SK-N-SH treated with all-trans-retinoic acid at 6 μM for 48 hours (cell line): ENCODE measurements at regions not wholly inside any gene's neighbourhood (a gene's known extent, or its start where the extent isn't known, plus 50 kb on each side); places are given as distances from the start of the nearest gene placed in this dataset.

Experiments used
- PATZ1 ChIP-seq: fragments of 250-450 bp; sonication (Bioruptor Pico); IDR thresholded peaks from 2 replicates; pipeline ENCODE4 v1.8.0; 2020; ENCODE audit warnings: mild to moderate bottlenecking, moderate library complexity, borderline replicate concordance
- RARB ChIP-seq: fragments of 250-450 bp; sonication (Bioruptor Pico); IDR thresholded peaks from 2 replicates; pipeline ENCODE4 v1.8.0; 2021; ENCODE audit warnings: mild to moderate bottlenecking, moderate library complexity
- ZNF8 ChIP-seq: fragments of 450-650 bp; formaldehyde crosslinking; IDR thresholded peaks from 2 replicates; pipeline ENCODE4 v1.5.0; 2020; ENCODE audit warnings: mild to moderate bottlenecking, moderate library complexity

GRCh38 chr7:131836733-131837132 is 280.3 kb upstream of the PODXL start:
- TF ChIP-seq RARB (CRISPR knock-in tag) = no peak
- TF ChIP-seq PATZ1 (CRISPR knock-in tag) = no peak
- no peak for TF ChIP-seq ZNF8 (CRISPR knock-in tag)
